Endodermal cell (in vitro differentiated cells): ENCODE measurements at regions not wholly inside any gene's neighbourhood (a gene's known extent, or its start where the extent isn't known, plus 50 kb on each side); places are given as distances from the start of the nearest gene placed in this dataset.

Experiments used
- DNase-seq: peaks from one replicate; pipeline ENCODE4 v3.0.0-alpha.2; 2017
- H3K27ac ChIP-seq: 2 replicates; pipeline ENCODE4 v1.5.1; 2013; ENCODE audit warnings: mild to moderate bottlenecking, low read depth, low read length, moderate library complexity
- H3K27me3 ChIP-seq: 2 replicates; pipeline ENCODE4 v1.6.1; 2013; ENCODE audit warnings: mild to moderate bottlenecking, low read length, moderate library complexity; ENCODE audit not compliant: insufficient read depth, control insufficient read depth, poor library complexity, severe bottlenecking
- H3K36me3 ChIP-seq: 2 replicates; pipeline ENCODE4 v1.7.0; 2013; ENCODE audit warnings: mild to moderate bottlenecking, low read length, moderate library complexity; ENCODE audit not compliant: control insufficient read depth, insufficient read depth
- H3K4me1 ChIP-seq: one replicate; pipeline ENCODE4 v1.7.0; 2013; ENCODE audit warnings: low read length; ENCODE audit not compliant: control insufficient read depth, insufficient read depth
- H3K4me3 ChIP-seq: 2 replicates; pipeline ENCODE4 v1.5.1; 2013; ENCODE audit warnings: mild to moderate bottlenecking, low read length, moderate library complexity
- H3K9ac ChIP-seq: 2 replicates; pipeline ENCODE4 v1.6.1; 2013; ENCODE audit warnings: mild to moderate bottlenecking, low read length, moderate library complexity; ENCODE audit not compliant: poor library complexity, severe bottlenecking; ENCODE audit errors: extremely low read depth
- H3K9me3 ChIP-seq: 2 replicates; pipeline ENCODE4 v1.6.1; 2013; ENCODE audit warnings: mild to moderate bottlenecking, low read length, moderate library complexity; ENCODE audit not compliant: control insufficient read depth
- H3K27ac Mint-ChIP-seq: 2 replicates; pipeline ENCODE4 v1.8.0; 2020; ENCODE audit warnings: mixed read lengths
- H3K27me3 Mint-ChIP-seq: 2 replicates; pipeline ENCODE4 v1.8.0; 2021; ENCODE audit warnings: mild to moderate bottlenecking, mixed read lengths; ENCODE audit not compliant: insufficient read depth
- H3K36me3 Mint-ChIP-seq: 2 replicates; pipeline ENCODE4 v1.8.0; 2020; ENCODE audit warnings: low read depth, mixed read lengths
- H3K4me1 Mint-ChIP-seq: 2 replicates; pipeline ENCODE4 v1.8.0; 2020; ENCODE audit warnings: mixed read lengths
- H3K4me3 Mint-ChIP-seq: 2 replicates; pipeline ENCODE4 v1.8.0; 2020; ENCODE audit warnings: mild to moderate bottlenecking, moderate library complexity, mixed read lengths
- H3K9me3 Mint-ChIP-seq: 2 replicates; pipeline ENCODE4 v1.8.0; 2020; ENCODE audit warnings: mild to moderate bottlenecking, mixed read lengths
- CTCF ChIP-seq: fragments of 200-600 bp; sonication (generic); conservative IDR thresholded peaks from 2 replicates; pipeline ENCODE4 v1.5.0; 2021; ENCODE audit warnings: antibody characterized with exemption, mild to moderate bottlenecking
- WGBS, 2 experiments: methylation state at CpG; one replicate each; pipeline versions ENCODE4 v1.1.5 to v1.1.7; 2013; ENCODE audit warnings: missing lambda C conversion rate in 2 of 2, mixed read lengths in 1 of 2; ENCODE audit not compliant: insufficient coverage in 1 of 2, insufficient read length in 1 of 2; 5-methylcytosine and 5-hydroxymethylcytosine counted together

DNA sequence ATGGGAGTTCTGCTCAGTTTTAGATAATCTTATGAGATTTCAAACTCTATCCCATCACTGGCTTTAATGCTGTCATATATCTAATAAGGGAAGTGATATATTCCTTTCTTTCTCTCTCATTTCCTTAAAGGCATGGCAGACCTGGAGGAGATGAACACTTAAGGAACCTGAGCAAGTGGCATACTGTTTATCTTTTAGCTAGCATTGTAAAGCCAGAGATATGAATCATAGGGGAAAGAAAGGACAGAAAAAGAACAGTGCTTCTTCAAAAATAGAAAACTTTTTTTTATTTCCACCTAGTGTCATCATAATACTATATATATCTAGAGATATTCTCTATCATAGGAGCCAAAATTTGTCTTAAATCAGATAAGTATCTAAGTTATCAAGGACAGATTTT lies 68.3 kb upstream of the PSMA6 start:
- Histone ChIP-seq H3K4me3 (no peak overlapping the region), H3K9me3 (no peaks in the 10 kb centered on the region)

DNA sequence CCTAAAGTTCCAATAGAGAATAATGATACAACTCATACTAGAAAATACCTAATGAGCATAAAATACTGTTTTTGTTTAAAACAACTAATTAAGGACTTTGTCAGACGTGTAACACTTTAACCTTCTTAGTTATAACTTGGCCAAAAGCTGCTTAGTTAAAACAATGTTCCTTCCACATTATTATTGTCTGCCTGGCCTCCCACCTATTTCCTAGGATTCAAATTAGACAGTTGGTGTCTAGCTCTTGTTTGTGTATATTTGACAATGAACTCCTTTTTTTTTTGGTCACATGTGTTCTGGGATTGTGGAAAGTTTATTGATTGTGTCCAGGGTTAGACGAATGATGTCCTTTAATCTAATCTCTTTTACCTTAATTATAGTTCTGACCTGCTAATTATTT lies 67.6 kb upstream of the PSMA6 start:
- Histone ChIP-seq H3K27me3 (no peaks in the 10 kb centered on the region), H3K27ac (no peak overlapping the region), H3K4me1 (no peaks in the 10 kb centered on the region), H3K4me3 (no peak overlapping the region), H3K9me3 (no peaks in the 10 kb centered on the region), H3K36me3 (peaks cover 2% of the 10 kb centered on the region), H3K9ac (no peak overlapping the region)
- no peak for TF ChIP-seq CTCF
- Mint-ChIP-seq H3K36me3 (peaks cover 10% of the 10 kb centered on the region), H3K27me3 (no peaks in the 10 kb centered on the region), H3K27ac (no peak overlapping the region), H3K4me3 (no peak overlapping the region), H3K9me3 (no peaks in the 10 kb centered on the region), H3K4me1 (no peaks in the 10 kb centered on the region)
- no peak for DNase-seq
- 84 to 100% methylated on average over 1 to 2 of the region's 2 CpGs for WGBS, 2 experiments

More for the DNA sequence above, 68.3 kb upstream of the PSMA6 start:
- H3K4me1 ChIP-seq = no peaks in the 10 kb centered on the region
- H3K4me1 Mint-ChIP-seq = no peaks in the 10 kb centered on the region
- H3K4me3 Mint-ChIP-seq = no peak overlapping the region
- H3K9me3 Mint-ChIP-seq = no peaks in the 10 kb centered on the region
- no peaks in the 10 kb centered on the region for H3K27me3 ChIP-seq
- no peak overlapping the region for H3K27ac Mint-ChIP-seq
- H3K36me3 ChIP-seq = peaks cover 9% of the 10 kb centered on the region
- H3K27me3 Mint-ChIP-seq = no peaks in the 10 kb centered on the region
- TF ChIP-seq CTCF = no peak
- H3K36me3 Mint-ChIP-seq = peaks cover 10% of the 10 kb centered on the region
- no peak for DNase-seq
- H3K27ac ChIP-seq = no peak overlapping the region
- no peak overlapping the region for H3K9ac ChIP-seq

DNA sequence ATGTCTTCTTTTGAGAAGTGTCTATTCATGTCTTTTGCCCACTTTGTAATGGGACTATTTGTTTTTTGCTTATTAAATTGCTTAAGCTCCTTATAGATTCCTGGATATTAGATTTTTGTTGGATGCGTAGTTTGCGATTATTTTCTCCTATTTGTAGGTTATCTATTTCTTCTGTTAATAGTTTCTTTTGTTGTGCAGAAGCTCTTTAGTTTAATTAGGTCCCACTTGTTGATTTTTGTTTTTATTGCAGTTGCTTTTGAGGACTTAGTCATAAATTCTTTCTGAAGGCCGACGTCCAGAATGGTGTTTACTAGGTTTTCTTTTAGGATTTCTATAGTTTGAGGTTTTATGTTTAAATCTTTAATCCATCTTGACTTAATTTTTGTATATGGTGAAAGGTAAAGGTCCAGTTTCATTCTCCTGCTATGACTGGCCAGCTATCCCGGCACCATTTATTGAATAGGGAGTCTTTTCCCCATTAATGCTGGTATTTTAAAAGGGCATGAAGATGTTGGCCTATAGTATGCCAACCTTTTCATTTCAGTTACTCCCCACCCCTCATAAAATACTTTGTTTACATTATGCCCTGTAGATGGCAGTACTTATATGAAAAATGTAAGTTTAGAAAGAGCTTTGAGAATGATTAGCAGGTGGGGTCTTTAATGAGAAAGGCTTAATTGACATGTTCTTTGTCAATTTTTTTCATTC lies 62.9 kb upstream of the PSMA6 start:
- 94% methylated on average over 5 of the region's 5 CpGs; no CpG with 5 or more reads in 1 of the 2 experiments for WGBS, 2 experiments
- H3K27ac Mint-ChIP-seq = no peak overlapping the region
- H3K9ac ChIP-seq = no peak overlapping the region
- no peak for DNase-seq
- H3K36me3 ChIP-seq = no peaks in the 10 kb centered on the region
- H3K9me3 Mint-ChIP-seq = no peaks in the 10 kb centered on the region
- H3K27me3 Mint-ChIP-seq = no peaks in the 10 kb centered on the region
- no peak overlapping the region for H3K4me3 ChIP-seq
- no peaks in the 10 kb centered on the region for H3K4me1 Mint-ChIP-seq
- TF ChIP-seq CTCF = peak; percentile 48
- no peak overlapping the region for H3K27ac ChIP-seq
- H3K27me3 ChIP-seq = no peaks in the 10 kb centered on the region
- H3K4me3 Mint-ChIP-seq = no peak overlapping the region
- H3K36me3 Mint-ChIP-seq = peaks cover 4% of the 10 kb centered on the region
- H3K4me1 ChIP-seq = no peaks in the 10 kb centered on the region
- H3K9me3 ChIP-seq = no peaks in the 10 kb centered on the region
